Stimulated activated memory B cell treated with anti-CD40 and anti-IgM and Interleukin-4, amounts not matched to agents 10 μg/mL and 1 μg/mL and 100 μg/mL, for 72 hours (primary cell): ENCODE measurements at regions not wholly inside any gene's neighbourhood (a gene's known extent, or its start where the extent isn't known, plus 50 kb on each side); places are given as distances from the start of the nearest gene placed in this dataset.

Source experiments
- ATAC-seq: fragments of 150-1000 bp; cut with Tn5 transposase; 2 replicates; pipeline ENCODE4 v1.10.0; 2021
- H3K27ac Mint-ChIP-seq: one replicate; pipeline ENCODE4 v1.8.0; 2022; ENCODE audit warnings: mild to moderate bottlenecking, mixed read lengths
- H3K27me3 Mint-ChIP-seq: one replicate; pipeline ENCODE4 v1.8.0; 2022; ENCODE audit warnings: mixed read lengths
- H3K36me3 Mint-ChIP-seq: one replicate; pipeline ENCODE4 v1.8.0; 2022; ENCODE audit warnings: mixed read lengths
- H3K4me1 Mint-ChIP-seq: one replicate; pipeline ENCODE4 v1.8.0; 2022; ENCODE audit warnings: mixed read lengths
- H3K4me3 Mint-ChIP-seq: one replicate; pipeline ENCODE4 v1.8.0; 2022; ENCODE audit warnings: mild to moderate bottlenecking, moderate library complexity, mixed read lengths
- H3K9me3 Mint-ChIP-seq: one replicate; pipeline ENCODE4 v1.8.0; 2022; ENCODE audit warnings: mixed read lengths

GRCh38 chr3:193774916-193775285 lies 181.9 kb downstream of the OPA1 start:
- H3K27ac Mint-ChIP-seq, result no peak overlapping the region
- H3K4me3 Mint-ChIP-seq, result no peak overlapping the region
- no peaks in the 10 kb centered on the region for H3K9me3 Mint-ChIP-seq
- H3K4me1 Mint-ChIP-seq, result peaks cover 10% of the 10 kb centered on the region
- H3K27me3 Mint-ChIP-seq, result peaks cover 22% of the 10 kb centered on the region
- no peaks in the 10 kb centered on the region for H3K36me3 Mint-ChIP-seq
- no peak for ATAC-seq

- Mint-ChIP-seq H3K36me3 (no peaks in the 10 kb centered on the region), H3K4me1 (peaks cover 10% of the 10 kb centered on the region), H3K4me3 (no peak overlapping the region), H3K27ac (no peak overlapping the region), H3K9me3 (no peaks in the 10 kb centered on the region), H3K27me3 (peaks cover 29% of the 10 kb centered on the region)
- no peak for ATAC-seq
These were observed 182.5 kb downstream of the OPA1 start for GRCh38 chr3:193775421-193776077.

- no peak overlapping the region for H3K27ac Mint-ChIP-seq
- peak; percentile 45 for ATAC-seq
These were observed 183.8 kb downstream of the OPA1 start for GRCh38 chr3:193776626-193777358.

GRCh38 chr3:193777524-193777923 lies 184.5 kb downstream of the OPA1 start:
- no peak for ATAC-seq
- peaks cover 48% of the 10 kb centered on the region for H3K27me3 Mint-ChIP-seq
- H3K4me3 Mint-ChIP-seq, result no peak overlapping the region
- no peaks in the 10 kb centered on the region for H3K36me3 Mint-ChIP-seq
- peaks cover 15% of the 10 kb centered on the region for H3K4me1 Mint-ChIP-seq
- H3K9me3 Mint-ChIP-seq, result no peaks in the 10 kb centered on the region
- no peak overlapping the region for H3K27ac Mint-ChIP-seq

More at GRCh38 chr3:193776626-193777358, 183.8 kb downstream of the OPA1 start:
- H3K36me3 Mint-ChIP-seq, result no peaks in the 10 kb centered on the region
- H3K4me1 Mint-ChIP-seq, result peaks cover 10% of the 10 kb centered on the region
- no peaks in the 10 kb centered on the region for H3K9me3 Mint-ChIP-seq
- H3K27me3 Mint-ChIP-seq, result peaks cover 41% of the 10 kb centered on the region
- no peak overlapping the region for H3K4me3 Mint-ChIP-seq

GRCh38 chr3:193778676-193779075 lies 185.7 kb downstream of the OPA1 start:
- peaks cover 55% of the 10 kb centered on the region for H3K27me3 Mint-ChIP-seq
- H3K9me3 Mint-ChIP-seq, result no peaks in the 10 kb centered on the region
- H3K4me1 Mint-ChIP-seq, result peaks cover 15% of the 10 kb centered on the region
- no peak overlapping the region for H3K27ac Mint-ChIP-seq
- no peaks in the 10 kb centered on the region for H3K36me3 Mint-ChIP-seq
- no peak overlapping the region for H3K4me3 Mint-ChIP-seq
- no peak for ATAC-seq

GRCh38 chr3:193779933-193780332 lies 186.9 kb downstream of the OPA1 start:
- Mint-ChIP-seq H3K4me3 (no peak overlapping the region), H3K27ac (no peak overlapping the region), H3K27me3 (peaks cover 50% of the 10 kb centered on the region), H3K4me1 (peaks cover 15% of the 10 kb centered on the region), H3K9me3 (no peaks in the 10 kb centered on the region), H3K36me3 (no peaks in the 10 kb centered on the region)
- no peak for ATAC-seq

- Mint-ChIP-seq H3K27me3 (peaks cover 46% of the 10 kb centered on the region), H3K9me3 (no peaks in the 10 kb centered on the region), H3K4me1 (peaks cover 15% of the 10 kb centered on the region), H3K27ac (no peak overlapping the region), H3K4me3 (no peak overlapping the region), H3K36me3 (no peaks in the 10 kb centered on the region)
- ATAC-seq, result no peak
These were observed 187.4 kb downstream of the OPA1 start for GRCh38 chr3:193780397-193780796.

GRCh38 chr3:193780810-193781478 lies 187.9 kb downstream of the OPA1 start:
- no peak overlapping the region for H3K27ac Mint-ChIP-seq
- H3K36me3 Mint-ChIP-seq, result no peaks in the 10 kb centered on the region
- ATAC-seq, result no peak
- H3K9me3 Mint-ChIP-seq, result no peaks in the 10 kb centered on the region
- peaks cover 46% of the 10 kb centered on the region for H3K27me3 Mint-ChIP-seq
- peaks cover 15% of the 10 kb centered on the region for H3K4me1 Mint-ChIP-seq
- H3K4me3 Mint-ChIP-seq, result no peak overlapping the region

GRCh38 chr3:193782276-193782647 lies 189.3 kb downstream of the OPA1 start:
- no peak overlapping the region for H3K27ac Mint-ChIP-seq
- no peak for ATAC-seq
- no peak overlapping the region for H3K4me3 Mint-ChIP-seq
- H3K36me3 Mint-ChIP-seq, result no peaks in the 10 kb centered on the region
- H3K4me1 Mint-ChIP-seq, result peaks cover 5% of the 10 kb centered on the region
- H3K27me3 Mint-ChIP-seq, result peaks cover 59% of the 10 kb centered on the region
- no peaks in the 10 kb centered on the region for H3K9me3 Mint-ChIP-seq

GRCh38 chr3:193782747-193783146 lies 189.7 kb downstream of the OPA1 start:
- H3K36me3 Mint-ChIP-seq, result no peaks in the 10 kb centered on the region
- H3K4me1 Mint-ChIP-seq, result peaks cover 5% of the 10 kb centered on the region
- no peak overlapping the region for H3K4me3 Mint-ChIP-seq
- peaks cover 63% of the 10 kb centered on the region for H3K27me3 Mint-ChIP-seq
- H3K27ac Mint-ChIP-seq, result no peak overlapping the region
- H3K9me3 Mint-ChIP-seq, result no peaks in the 10 kb centered on the region
- no peak for ATAC-seq

GRCh38 chr3:193783166-193783896 lies 190.3 kb downstream of the OPA1 start:
- Mint-ChIP-seq H3K4me1 (peaks cover 10% of the 10 kb centered on the region), H3K27ac (no peak overlapping the region), H3K36me3 (no peaks in the 10 kb centered on the region), H3K9me3 (no peaks in the 10 kb centered on the region), H3K4me3 (no peak overlapping the region), H3K27me3 (peaks cover 63% of the 10 kb centered on the region)
- ATAC-seq, result no peak

- ATAC-seq, result no peak
- Mint-ChIP-seq H3K27ac (no peak overlapping the region), H3K27me3 (peaks cover 51% of the 10 kb centered on the region), H3K4me1 (peaks cover 11% of the 10 kb centered on the region), H3K4me3 (no peak overlapping the region), H3K36me3 (no peaks in the 10 kb centered on the region), H3K9me3 (no peaks in the 10 kb centered on the region)
These were observed 191.8 kb downstream of the OPA1 start for GRCh38 chr3:193784822-193785221.

- no peak for ATAC-seq
- no peaks in the 10 kb centered on the region for H3K36me3 Mint-ChIP-seq
- H3K9me3 Mint-ChIP-seq, result no peaks in the 10 kb centered on the region
- no peak overlapping the region for H3K27ac Mint-ChIP-seq
- H3K4me1 Mint-ChIP-seq, result peaks cover 7% of the 10 kb centered on the region
- no peak overlapping the region for H3K4me3 Mint-ChIP-seq
- peaks cover 36% of the 10 kb centered on the region for H3K27me3 Mint-ChIP-seq
These were observed 194.5 kb downstream of the OPA1 start for GRCh38 chr3:193787496-193787870.

GRCh38 chr3:193788189-193788991 lies 195.4 kb downstream of the OPA1 start:
- Mint-ChIP-seq H3K4me1 (peaks cover 7% of the 10 kb centered on the region), H3K4me3 (no peak overlapping the region), H3K27ac (no peak overlapping the region), H3K36me3 (no peaks in the 10 kb centered on the region), H3K9me3 (no peaks in the 10 kb centered on the region), H3K27me3 (peaks cover 36% of the 10 kb centered on the region)
- peak; percentile 82 for ATAC-seq

- Mint-ChIP-seq H3K36me3 (no peaks in the 10 kb centered on the region), H3K4me1 (peaks cover 7% of the 10 kb centered on the region), H3K27ac (no peak overlapping the region), H3K27me3 (peaks cover 36% of the 10 kb centered on the region), H3K9me3 (no peaks in the 10 kb centered on the region), H3K4me3 (no peak overlapping the region)
- no peak for ATAC-seq
These were observed 196.4 kb downstream of the OPA1 start for GRCh38 chr3:193789455-193789854.
